NCI-H345 treated with DMSO at 0.1 percent for 48 hours (cell line): ENCODE measurements at regions not wholly inside any gene's neighbourhood (a gene's known extent, or its start where the extent isn't known, plus 50 kb on each side); places are given as distances from the start of the nearest gene placed in this dataset.

Experiments used
- DNase-seq: peaks from one replicate; lab custom pipeline; 2025; ENCODE audit not compliant: unreplicated experiment; lab: John Stamatoyannopoulos, UW

DNA sequence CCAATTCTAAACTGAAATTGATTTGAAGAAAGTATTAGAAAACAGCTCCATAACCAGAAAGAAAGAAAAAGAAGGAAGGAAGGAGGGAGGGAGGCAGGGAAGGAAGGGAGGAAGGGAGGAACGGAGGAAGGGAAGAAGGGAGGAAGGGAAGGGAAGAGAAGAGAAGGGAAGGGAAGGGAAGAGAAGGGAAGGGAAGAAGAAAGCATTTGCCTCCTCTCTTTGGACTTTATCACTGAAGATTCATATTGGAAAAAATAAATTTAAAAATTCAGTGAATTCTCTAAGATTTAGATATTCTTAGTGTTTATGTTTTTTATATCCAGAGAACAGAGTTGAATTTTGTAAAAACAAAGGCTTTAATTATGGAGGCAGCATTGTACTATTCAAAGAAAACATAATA is 68.5 kb upstream of the NXT1 start:
- DNase-seq = no peak

DNA sequence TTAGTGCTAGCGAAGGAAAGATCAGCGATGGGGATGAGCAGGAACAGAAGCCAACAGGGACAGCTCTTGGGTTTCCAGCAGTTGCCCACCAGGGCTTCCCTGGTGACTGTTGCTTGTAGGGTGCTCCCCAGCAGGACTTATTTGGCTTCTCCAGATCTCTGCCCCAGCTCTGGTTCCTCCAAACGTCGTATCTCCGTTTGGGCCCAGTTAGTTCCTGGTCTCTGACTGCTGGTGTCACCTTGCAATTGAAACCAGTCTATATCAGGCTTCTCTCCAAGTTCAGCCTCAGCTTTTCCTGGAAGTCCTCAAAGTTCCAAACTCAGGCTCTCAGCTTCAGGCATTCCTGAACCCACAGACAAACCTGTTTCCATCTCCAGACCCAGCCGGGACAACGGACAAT is 70.8 kb upstream of the NXT1 start:
- DNase-seq = no peak

DNA sequence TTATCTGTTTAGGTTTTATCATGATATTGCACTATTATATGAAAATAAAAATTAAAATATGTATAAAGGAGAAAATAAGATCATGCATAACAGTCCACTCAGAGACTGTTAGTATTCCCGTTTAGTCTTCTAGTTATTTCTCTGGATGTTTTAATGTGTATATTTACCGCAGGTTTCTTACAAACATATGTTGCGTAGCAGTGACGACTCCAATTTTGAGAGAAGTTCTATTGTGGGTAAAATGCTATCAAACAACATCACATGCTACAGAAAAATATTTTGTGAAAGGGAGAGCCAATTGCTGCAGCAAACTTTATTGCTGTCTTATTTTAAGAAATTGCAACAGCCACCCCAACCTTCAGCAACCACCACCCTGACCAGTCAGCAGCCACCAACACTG is 72.4 kb upstream of the NXT1 start:
- DNase-seq = no peak

DNA sequence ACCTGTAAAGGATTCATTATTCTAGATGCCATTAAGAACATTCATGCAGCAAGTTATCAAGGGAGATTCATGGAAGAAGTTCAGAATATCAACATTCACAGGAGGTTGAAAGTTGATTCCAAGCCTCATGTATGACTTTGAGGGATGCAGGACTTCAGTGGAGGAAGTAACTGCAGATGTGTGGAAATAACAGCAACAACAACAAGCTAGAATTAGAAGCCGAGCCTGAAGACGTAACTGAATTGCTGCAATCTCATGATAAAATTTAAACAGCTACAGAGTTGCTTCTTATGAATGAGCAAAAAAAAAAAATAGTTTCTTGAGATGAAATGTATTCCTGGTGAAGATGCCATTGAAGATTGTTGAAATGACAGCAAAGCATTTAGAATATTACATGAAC is 73.3 kb upstream of the NXT1 start:
- no peak for DNase-seq

DNA sequence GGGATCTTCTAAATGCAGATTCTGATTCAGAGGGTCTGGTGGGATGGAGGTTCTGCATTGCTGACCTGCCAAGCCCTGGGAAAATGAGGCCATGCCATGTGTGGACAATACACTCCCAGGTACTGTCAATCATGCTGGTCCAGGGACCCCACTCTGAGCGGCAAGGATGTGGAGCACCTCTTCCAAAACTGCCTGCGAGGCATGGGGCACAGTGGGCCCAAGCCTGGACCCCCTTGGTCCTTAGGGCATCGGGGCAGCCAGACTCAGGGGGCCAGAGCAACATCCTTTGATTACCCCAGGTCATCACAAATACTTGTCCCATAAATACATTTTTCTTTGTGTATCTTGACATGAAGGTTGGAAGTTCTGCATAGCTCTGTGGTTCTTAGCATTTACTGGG is 76.8 kb upstream of the NXT1 start:
- DNase-seq = no peak

DNA sequence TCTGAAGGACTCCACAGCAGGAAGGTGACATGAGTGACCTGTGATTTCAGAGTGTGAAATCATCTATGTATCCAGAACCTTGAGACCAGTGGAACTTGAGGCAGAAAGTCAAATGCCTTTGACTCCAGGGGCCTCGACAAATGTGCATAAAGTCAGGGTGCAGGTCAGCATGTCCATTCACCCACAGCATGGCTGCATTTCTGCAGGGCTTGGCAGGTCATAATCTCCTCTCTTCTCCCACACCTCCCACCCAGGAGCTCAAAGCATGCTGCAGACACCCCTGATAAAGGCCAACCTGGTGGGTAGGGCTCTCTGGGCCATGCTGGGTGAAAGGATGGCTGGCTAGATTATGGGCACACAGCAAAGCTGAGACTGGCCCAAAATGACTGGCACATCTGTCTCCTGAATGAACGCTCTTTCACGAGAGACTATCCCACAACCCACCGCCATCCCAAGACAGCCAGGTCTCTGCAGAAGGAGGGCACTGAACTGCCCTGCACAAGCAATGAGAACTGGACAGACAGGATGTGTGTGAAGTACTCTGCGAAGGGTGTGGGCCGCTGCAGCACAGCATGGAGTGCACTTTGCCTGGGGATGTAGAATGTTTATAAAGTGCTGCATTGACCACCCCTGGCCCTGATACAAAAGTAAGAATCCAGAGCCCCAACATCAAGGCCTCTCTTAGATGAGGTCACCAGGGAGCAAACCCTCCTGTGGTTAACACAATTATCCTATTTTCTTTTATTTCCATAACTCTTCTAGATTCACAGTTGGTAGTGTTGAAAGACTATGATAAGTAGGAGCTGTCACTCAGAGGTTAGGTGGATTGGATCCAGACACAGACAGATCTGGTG is 78.2 kb upstream of the NXT1 start:
- no peak for DNase-seq

DNA sequence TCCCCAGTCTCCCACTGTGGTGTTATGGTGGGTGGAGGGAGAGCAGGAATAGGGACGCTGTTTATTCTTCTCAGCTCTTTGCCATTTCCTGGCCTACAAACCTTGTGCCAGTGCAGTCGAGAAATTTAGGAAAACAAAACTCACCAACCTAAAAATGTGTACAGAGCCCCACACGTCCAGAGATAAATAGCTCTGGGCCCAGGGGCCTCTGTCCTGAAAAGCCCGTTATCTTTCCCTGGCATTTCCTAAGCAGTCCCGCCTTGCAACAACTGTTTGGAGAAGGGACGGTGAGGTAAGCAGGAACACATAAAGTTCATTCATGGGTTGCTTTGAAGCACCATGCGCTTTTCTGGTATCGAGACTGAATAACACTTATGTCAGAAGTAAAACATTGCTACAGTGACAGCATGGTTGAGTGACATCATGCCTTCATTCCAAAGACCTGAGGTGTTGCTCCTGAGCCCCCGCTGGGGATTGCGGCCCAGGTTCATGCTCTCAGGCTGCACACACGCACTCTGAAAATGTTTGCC is 80.1 kb upstream of the NXT1 start:
- no peak for DNase-seq

DNA sequence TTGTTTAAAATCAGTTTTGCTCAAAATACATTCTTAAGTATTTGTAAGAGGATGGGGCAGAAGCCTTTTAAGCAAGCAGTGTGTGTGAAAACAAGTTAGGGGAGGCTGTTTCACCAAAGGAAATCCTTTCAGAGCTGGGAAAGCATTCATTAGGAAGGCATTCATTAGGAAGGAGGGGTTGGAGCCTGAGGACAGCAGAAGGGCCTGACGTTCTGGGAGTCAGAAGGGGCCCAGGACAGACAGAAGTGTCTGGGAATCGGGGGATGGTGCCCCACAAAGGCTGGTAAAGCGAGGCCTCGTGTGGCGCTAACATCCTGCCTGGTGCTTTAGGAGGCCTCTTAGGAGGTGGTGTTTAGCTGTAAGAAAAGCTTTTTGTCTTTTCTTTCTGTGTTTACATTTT is 80.6 kb upstream of the NXT1 start:
- no peak for DNase-seq

DNA sequence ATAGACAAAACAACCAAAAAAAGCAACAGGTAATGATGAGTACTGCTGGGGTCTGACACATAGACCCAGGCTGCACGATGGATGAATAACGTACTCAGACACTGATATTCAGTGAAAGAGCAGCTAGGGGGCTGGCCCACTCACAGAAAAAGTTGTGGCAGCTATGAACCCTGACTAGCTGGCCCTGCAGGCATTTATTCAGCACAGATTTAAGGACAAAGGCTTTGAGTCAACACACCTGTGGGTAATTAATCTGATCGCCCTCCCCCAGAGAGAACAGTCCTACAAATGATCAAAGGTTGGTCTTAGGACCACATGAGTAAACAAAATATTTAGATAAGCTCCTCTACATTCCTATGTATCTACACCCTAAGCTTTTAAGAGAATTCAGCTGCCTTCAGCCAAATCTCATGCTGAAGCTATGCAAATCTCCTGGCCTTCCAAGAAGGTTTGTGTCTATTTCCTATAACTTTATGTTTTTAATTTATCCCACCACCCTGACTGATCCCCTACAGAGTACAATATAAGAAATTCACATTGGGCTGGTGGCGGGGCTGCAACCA is 81.7 kb upstream of the NXT1 start:
- DNase-seq = no peak

DNA sequence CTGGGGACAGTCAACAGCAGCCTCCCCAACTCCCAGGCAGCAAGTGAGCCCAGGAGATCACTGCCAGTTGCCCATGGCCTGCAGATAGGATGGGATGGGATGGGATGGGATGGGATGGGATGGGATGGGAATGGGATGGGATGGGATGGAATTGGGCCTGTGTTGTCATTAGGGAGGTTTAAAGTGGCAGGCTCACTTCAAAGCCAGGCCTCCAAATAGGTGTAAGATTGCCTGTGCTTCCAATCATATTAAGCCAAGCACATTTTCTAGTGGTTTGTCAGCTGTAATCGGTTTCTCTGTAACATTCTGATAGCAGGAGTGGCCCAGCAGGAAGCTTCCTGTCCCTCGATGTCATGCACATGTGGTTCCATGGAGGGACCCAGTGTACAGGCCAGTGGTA is 82.7 kb upstream of the NXT1 start:
- no peak for DNase-seq

DNA sequence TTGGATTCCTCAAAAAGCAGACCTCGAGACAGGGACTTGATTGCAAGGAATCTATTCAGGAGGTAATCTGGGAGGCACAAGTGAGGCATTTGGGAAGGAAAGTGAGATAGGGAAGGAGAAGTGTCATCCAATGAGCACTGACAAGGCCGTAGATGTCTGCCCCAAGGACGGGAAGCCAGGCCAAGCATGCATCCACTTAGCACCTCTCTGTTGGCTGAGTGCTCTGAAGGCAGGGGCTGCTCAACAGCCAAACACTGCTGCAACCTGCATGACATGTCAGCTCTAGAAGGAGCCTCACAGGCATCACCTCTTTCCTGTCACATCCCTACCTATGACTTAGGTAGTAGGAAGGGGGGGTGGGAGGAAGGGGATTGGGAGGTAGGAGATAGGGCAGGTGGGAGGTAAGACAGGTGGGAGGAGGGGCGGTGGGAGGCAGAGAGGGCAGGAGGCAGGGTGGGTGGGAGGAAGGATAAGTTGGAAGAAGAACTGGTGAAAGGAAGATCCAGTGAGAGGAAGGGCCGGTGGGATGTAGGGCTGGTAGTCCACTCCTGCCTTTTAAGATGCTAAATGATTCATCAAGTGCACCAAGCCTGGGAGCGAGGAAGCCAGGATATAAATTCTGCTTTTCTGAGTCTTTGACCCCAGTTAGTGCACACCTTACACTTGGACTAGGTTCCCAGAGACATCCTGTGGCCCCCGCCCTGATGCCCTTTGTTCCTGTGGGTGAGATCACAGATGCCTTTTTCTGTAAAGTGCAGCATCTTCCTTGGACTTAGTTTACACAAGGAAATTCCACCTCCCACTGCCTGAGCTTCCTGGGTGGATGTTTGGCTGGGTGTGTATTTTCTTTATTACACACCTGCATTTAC is 83.8 kb upstream of the NXT1 start:
- no peak for DNase-seq

DNA sequence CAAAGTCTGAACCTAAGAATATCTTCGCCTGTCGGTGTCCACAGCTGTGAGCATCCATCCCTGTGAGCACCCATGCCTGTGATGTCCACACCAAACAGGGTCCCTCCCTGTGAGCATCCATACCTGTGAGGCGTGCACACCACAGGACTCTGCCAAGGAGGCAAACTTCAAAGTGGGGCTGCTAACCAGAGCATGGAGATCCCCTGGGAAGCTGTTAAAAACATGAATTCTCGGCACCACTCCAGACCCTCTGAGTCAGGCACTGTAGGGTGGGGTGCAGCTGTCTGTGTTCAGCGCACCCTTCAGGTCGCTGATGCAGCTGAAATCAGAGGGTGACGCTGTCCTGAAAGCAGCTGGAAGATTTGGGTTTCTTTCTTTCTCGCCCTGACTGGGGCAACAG is 85.4 kb upstream of the NXT1 start:
- DNase-seq = no peak

DNA sequence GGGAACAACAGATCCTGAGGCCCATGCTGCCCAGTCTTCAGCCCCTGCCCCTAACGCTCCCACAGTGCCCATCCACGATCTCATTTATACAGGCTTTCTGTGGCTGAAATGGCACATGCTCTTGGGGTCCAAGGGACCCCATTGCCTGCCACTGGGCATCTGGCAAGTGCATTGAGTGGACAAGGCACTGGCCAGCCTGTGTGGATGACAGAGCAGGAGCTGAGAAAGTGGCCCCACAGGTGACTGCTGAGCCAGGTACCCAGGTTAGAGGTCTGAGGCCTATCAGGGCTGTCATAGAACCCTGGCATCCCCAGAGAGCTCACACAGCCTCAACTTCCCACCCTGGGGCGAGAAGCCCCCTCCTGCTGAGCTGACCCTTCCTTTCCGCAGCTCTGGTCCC is 86.0 kb upstream of the NXT1 start:
- DNase-seq = no peak

DNA sequence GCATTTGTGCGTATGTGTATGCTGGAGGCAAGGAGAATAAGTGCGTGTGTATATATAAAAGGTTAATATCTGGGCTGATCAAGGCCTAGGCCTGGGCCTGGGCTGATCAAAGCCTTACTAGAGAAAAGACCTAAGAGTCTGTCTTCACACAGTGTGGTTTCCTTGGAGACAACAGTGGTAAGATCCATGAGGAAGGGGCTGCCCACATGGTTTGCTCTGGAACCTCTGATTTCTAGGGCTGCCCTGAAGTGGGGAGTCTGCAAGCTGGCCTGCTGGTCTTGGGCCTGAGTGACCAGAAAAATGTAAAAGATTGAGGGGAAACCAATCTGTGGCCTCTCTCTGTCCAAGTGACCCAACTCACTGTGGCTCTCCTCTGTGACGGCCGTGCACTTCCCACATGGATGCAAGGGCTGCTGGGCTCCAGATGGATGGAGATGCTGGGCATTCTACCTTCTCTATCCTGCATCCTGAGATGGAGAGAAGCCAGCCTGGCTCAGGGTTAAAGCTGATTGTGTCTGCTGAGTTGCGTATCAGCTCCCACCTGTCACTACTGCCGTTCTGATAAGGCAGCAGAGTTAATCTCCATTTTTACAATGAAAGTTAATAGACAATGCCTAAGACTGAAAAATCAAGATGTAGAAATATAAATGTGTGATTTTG is 90.3 kb upstream of the NXT1 start:
- no peak for DNase-seq

DNA sequence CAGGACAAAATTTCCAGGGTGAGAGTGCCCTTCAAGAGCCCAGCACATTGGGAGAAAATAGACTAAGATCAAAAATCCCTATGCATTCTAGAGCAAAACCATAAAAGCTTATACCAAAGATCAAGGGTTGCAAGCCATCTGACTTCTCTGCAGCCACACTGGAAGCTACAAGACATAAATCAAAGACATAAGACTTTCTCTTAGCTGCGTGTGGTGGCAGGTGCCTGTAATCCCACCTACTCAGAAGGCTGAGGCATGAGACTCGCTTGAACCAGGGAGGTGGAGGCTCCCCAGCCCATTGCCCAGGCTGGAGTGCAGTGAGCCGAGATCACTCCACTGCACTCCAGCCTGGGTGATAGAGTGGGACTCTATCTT is 91.9 kb upstream of the NXT1 start:
- no peak for DNase-seq

DNA sequence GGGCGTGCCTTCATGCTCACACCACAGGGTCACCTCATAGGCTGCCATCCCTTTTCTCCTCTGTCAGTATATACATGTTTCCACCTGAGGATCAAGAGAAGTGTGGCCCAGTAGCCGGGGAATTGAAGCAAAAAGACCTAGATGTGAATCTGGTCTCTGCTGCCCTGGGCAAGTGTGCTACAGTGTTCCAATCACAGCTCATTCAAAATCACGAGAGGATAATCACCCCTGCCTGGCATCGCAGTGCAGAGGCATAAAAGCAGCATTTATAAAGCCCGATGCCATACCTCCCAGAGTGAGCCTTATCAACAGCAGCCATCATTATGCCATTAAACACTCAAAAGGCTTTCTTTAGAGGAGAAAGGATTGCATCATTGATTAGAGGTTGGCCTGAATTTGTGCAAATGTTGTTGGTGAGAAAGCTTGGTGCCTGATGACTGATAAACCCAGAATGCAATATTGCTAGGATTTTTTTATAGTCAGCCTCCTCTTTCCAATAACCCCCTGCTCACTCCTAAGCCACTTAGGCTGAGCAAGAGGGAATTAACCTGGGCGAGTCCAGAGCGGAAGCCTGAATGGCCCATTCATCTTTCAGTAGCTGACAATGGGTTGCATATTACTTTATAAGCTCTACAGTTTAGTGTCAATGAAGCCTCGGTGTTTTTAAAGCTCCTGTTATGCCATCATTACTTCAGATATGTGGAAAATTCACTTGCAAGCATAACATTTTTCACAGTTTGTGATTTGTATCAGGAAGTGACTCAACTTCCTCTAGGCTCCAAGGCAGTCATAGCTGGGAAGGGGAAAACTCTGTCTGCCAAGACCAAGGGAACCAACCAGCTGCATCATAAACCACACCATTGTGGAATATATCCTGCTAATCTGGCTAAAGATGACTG is 92.5 kb upstream of the NXT1 start:
- no peak for DNase-seq

DNA sequence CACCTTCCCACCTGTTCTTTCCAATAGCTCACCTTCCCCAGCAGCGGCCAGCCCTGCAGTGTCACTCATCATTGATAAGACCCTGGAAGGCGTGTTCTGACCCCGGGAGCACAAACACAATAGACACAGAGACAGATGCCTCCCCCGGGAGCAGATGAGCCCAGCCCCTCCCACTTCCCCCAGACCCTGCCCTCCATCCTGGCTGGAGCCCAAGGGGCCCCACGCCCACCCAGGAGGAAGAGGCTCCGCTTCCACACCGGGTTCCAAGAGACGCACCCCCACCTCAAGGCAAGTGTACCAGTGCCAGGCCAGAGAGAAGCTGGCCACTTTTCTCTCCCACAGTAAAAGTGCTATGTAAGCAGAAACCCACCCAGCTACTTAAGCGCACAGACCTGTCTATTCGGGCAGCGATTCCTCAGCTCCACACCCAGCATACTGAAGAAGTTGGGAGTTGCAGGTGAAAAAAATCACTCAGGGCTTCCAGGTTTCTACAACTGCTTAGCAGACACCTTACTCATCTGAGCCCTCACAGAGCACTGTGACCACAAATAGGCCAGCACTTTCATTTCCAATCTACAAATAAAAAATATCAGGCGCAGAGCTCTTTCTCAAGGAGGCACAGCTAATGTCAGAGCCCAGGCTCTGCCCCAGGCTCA is 93.4 kb upstream of the NXT1 start:
- DNase-seq = no peak

DNA sequence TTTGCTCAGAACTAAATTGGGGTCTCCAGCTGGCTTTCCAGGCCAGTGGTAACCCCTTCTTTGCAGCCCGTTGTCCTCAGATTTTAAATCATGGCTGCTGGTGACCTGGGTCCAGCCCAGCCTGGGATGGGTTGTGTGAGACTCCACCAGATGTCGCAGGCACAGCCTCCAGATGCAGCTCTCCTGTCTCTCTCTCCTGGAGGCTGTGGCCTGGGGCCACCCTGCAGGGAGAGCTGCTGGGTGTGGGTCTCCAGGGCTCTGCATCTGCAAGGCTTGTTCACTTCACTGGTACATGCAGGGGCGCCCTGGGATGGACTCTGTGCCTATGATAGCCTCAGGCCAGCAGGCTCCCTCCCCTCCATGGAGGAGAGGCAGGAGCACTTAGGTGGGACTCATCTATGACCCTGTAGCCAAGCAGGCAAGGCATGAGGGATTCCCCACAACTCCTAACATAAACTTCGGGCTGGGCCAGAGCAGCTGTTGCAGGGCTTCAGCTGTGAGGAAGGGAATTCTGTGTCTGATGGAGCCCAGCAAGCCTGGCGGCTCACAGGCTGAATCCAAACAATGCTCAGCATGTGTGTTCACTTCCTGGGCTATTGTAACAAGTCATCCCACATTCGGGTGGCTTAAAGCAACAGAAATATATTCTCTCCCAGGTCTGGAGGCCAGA is 94.7 kb upstream of the NXT1 start:
- DNase-seq = no peak

DNA sequence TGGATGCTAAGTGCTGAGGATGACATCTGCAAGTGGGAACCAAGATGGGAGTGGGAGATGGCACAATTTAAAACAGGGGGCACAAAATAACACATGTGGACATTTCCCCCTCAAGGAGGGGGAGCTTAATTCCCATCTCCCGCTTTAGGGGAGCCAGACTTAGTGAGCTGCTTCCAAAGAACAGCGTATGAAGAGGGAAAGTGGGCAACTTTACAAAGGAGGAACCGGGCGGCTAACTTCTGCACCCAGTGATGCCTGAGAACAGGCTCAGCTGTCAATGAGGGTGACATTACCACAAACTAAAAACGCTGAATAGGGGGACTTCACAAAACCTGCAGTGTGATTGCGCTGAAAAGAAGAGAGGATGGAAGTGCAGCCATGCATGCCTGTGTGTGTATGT is 95.5 kb upstream of the NXT1 start:
- no peak for DNase-seq
